HG02973 (cell line): ENCODE measurements at regions not wholly inside any gene's neighbourhood (a gene's known extent, or its start where the extent isn't known, plus 50 kb on each side); places are given as distances from the start of the nearest gene placed in this dataset.
"Not testable (repeated sequence)": the region's sequence is repeated elsewhere in the genome, so short reads cannot be mapped to it uniquely, and the experiment has no call there.

Experiments used
- ATAC-seq: cut with Tn5 transposase; IDR thresholded peaks from one replicate; pipeline ENCODE4 v1.9.1; 2021; ENCODE audit warnings: moderate library complexity; ENCODE audit not compliant: unreplicated experiment

DNA sequence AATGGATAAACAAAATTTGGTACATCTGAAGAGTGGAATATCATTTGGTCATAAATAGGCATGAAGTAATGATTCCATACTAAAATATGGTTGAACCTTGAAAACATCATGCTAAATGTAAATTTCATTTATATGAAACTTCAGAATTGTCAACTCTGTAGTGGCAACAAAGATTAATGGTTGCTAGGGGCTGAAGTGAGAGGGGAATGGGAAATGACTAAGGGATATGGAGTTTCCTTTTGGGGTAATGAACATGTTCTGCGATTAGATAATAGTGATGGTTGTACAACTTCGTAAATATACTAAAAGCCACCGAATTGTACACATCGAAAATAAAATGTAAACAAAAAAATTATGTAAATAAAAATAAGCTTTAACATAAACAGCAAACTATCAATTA is 384.1 kb upstream of the STEAP1 start:
- no peak for ATAC-seq

DNA sequence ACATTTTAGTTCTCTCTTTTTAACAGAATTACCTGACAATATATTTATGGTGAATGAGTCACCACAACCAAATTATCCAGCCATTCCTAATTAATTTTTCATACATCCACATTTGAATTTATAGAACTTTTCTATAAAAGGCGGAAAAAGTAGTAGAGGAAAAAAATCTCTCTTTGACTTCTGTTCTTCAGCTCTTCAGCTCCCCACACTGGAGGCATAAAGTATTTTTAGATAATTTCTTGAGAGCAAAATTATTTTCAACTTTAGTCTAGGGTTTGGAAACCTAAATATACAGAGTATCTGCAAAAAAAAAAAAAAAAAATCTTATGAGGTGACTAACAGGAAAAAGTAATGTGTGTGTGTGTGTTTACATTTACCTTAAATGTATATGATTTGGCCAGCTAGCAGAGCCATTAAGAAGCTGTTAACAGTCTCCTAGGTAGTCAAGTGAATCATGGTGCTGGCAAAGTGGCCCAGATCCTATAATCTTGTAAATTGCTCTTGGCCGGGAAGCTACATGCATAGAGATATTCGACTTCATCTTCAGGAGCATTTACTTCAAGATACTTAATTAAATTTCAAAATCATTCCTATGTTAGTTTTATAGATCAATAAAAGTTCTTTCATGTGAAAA is 383.1 kb upstream of the STEAP1 start:
- no peak for ATAC-seq

DNA sequence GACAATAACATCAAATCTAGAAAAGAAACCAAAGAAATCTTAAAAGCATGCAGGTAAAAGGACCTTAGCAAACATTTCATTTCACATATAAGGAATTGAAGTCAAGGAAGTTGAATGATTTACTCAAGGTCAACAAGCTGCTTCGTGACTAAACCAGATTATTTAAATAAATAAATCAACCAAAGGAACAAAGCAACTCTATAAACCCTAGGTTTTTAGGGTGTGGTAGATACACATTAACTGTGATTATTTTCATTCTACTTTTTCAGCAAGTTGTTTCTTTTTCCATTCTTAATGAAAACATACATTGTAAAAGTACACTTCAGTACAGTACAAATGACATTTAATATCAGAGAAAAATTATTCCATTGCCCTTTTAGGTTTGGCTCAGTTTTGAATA is 382.0 kb upstream of the STEAP1 start:
- no peak for ATAC-seq

DNA sequence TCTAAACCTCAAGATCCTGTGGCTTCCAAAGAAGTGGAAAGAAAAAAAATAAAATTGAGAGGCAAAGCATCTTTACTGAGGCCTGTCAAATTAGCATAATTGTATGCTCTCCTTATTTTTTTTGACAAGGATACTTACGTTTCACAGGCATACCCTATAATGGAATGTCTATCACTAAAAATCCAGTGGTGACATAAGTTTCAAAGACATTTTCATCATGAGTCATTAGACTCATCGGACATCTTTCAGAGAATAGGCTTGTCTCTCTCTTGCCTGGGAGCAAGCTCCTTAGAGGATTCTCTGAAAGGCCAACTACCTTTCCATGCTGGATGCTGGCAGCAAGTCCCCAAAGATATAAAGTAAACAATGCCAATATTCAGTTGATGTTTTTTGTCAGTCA is 380.7 kb upstream of the STEAP1 start:
- no peak for ATAC-seq

DNA sequence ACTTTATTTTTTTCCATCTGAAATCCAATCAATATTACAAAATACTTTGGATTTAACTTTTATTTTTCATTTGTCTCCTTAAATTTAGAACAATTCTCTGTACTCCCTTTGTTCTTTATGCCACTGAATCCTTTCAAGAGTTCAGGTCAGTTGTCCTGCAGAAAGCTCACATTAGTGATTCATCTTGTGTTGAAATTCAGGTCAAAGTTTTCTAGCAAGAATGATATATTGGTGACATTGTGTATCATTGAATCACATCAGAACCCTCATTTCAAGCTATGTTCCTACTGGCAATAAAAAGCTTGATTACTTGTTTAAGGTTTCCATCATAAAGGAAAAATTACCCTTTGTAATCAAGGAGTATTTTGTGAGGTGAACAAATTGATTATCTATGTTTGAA is 378.8 kb upstream of the STEAP1 start:
- ATAC-seq, result no peak

DNA sequence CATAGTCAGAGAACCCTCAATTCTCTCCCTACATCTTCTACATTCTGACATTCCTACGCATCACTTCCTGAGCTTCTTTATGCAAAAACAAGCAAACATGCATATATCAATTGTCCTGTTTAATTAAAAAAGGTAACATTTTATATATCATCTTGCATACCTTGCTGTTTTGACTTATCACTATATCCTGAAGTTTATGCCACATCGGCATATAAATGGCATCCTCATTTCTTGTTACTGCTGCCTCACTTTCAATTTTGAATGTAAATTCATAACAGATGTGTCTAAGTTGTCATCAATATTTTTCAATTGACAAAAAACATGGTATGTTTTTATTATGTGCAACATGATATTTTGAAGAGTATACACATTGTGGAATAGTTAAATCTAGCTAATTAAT is 377.3 kb upstream of the STEAP1 start:
- no peak for ATAC-seq

DNA sequence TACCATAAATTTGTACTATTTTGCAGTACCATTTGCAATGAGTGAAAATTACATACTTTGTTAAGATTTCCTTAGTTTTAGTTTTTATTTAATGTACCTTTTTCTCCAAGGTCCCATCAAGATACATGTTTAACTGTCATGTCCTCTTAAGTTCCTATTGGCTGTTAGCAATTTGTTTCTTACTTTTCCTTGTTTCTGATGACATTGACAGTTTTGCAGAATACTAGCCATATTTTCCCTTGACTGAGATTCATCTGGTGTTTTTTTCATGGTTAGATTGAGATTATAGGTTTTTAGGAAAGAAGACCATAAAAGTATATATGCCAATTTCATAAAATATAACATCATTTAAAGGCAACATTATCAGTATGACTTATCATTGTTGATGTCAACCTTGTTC is 376.8 kb upstream of the STEAP1 start:
- no peak for ATAC-seq

DNA sequence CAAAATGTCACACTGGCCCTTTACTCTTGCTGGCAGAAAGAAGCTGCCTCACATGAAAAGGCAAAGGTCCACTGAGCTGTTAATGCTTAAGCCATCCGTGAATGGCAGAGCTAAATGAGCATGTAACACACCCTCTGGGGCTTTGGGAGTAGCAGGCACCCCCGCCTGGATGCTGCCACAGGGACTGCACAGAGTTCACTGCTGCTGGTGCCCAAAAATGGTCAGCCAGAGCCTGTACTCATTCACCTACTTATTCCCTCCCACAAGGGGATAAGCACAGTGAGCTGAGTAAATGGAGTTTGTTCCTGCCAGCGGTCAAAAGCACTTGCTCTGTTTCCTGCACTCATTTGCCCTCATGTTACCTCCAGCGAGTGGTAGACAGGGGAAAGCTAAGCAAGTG is 374.0 kb upstream of the STEAP1 start:
- ATAC-seq, result no peak

DNA sequence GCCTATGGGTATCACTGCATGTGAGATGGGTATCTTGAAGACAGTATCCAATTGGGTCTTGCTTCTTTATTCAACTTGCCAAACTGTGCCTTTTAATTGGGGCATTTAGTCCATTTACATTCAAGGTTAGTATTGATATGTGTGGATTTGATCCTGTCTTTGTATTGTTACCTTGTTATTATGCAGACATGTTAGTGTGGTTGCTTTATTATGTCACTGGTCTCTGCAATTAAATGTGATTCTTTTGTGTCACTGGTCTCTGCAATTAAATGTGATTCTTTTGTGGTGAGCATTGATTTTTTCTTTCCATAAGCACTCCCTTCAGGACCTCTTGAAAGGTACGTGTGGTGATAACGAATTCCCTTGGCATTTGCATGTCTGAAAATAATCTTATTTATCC is 357.8 kb upstream of the STEAP1 start:
- ATAC-seq, result no peak

DNA sequence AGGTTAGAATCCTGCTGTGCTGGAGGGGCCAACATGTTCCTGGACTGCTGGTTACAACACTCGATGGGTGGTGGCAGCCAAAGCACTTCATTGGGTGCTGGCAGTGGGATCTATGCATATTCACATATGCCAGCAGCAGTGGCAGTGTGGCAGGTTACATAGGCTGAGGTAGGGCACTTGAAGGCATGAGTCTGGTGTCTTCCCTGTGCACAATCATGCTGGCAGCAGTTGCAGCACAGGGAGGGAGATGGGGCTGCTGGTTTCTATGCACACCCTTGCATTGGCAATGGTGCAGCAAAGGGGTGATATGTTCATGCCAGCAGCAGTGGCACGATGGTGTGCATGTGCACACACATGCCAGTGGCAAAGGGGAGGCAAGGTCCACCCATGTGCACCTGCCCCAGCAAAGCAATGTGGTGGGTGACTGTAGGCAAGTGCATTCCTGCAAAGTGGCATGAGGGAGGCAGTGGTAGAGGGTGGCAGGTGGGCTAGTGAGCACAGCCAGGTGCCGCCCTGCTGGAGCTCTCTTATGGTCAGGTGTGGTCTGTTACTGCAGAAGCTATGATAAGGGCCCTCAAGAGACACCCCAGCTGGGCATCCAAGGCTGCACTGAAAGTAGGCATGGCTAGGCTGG is 356.2 kb upstream of the STEAP1 start:
- no peak for ATAC-seq

DNA sequence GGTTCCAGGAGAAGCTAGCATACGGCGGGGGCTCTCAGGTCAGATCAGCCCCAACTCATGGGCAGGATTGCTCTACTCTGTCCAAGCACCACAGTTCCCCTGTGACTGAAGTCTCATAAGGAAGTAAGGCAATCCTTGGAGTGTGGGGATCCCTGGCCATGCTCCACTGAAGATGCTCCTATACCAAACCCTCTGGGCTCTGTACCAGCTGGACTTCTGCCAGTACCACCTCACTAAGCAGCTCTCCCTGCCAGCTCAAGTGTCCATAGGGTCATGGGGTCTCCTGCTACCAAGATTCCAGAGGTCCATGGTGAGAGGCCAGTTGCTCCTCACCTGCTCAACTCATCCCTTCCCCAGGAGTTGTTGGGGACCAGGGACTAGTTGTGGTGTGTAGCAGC is 355.7 kb upstream of the STEAP1 start:
- no peak for ATAC-seq

DNA sequence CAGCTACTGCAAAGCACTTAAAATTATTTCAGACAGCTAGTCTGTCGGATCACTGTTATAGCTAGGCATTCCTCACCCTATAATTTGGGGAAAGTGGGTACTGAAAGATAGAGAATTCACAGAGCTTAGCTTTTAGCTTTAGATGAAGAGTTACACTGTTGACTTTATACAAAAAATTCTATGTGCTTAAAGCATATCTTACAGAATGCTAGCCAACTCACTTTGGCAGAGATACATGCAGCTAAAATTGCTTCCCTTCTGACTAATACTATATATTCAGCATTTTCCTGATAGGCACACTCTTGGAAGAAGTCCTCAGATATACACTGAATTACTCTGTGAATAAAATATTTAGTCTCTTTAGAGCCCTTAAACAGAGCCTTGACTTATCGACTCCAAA is 353.5 kb upstream of the STEAP1 start:
- no peak for ATAC-seq

DNA sequence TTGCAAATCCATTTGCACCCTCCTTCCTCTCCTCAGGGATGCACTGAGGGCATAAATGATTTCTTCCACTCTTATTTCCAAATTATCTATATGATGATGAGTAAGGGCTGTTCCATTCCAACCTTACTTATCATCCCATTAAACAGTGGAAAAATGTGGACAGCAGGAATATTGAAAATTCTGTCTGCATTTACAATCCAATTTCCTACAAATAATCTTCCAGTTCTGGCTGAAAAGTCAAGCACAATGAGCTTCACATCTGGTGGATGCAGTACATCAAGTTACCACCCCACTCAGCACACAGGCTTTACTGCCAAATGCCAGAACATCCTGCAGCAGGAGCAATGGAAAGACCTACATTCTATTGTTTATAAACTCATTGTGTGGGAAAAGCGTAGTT is 345.0 kb upstream of the STEAP1 start:
- ATAC-seq, result no peak

DNA sequence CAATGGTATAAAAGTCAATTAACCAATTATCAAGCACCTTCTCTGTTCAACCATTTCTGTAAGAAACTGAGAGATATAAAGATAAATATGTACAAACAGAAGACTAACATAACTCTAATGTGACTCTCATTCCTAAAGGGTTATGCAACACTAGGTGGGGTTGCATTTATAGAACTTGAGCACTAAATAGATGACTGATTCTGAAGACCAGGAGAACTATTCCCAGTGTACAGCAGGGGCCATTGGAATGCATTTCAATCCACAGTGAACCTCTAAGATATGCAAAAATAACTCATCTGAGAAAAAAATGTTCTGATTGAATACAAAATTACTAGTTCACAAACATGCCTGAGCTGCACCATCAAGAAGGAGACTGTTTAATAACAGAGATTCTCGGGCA is 341.2 kb upstream of the STEAP1 start:
- ATAC-seq, result no peak

DNA sequence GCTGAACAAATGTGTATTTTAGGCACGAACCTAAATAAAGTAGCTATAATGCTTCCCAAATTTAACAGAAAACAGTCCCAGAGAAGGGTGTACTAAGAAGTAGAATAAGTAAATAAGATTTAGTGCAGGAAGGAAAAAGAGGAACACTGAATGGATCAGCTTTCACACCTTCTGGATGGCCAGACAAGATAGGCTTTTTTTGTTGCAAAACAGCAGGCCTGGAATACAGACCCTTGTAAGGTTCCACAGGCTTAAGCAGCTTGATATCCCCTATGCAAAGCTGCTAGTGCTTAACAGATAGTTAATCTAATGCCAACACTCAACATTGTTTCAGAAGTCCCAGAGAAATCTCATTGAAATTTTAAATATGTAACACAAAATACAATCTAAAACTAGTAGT is 328.1 kb upstream of the STEAP1 start:
- no peak for ATAC-seq

DNA sequence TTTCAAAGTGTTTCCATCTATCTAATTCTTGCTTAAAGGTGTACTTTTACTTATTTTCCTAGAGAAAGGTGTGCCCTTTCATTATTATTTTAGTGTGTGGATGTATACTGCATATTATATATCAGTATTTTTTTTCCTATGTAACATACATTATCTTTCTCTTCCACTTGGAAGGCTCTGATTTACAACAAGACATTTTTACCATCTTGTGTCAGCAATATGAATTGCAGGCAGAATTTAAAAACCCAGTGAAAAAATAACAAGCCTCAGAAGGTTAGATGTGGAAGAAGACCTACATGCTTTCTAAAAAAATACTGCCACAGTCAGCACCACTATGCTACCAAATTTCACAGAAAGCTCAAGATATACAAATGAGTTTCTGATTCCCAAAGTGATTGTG is 327.7 kb upstream of the STEAP1 start:
- ATAC-seq, result no peak

DNA sequence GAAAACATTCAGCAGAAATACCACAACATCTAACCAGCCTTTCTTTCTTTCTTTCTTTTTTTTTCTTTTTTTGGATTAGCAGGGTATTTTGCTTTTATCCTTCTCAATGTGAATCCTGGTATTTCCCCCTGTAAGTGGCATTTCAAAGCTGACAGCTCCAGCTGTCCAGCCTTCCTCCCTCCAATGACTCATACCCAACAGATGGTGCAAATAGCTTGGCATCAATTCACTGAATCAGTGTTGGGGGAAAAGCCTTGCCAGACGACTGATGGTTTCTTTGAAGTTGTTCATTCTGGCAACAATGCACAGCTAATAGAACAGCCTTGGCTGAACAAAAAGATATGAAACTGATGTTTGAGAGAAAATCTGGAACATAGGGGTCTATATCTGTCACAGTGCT is 316.8 kb upstream of the STEAP1 start:
- no peak for ATAC-seq

DNA sequence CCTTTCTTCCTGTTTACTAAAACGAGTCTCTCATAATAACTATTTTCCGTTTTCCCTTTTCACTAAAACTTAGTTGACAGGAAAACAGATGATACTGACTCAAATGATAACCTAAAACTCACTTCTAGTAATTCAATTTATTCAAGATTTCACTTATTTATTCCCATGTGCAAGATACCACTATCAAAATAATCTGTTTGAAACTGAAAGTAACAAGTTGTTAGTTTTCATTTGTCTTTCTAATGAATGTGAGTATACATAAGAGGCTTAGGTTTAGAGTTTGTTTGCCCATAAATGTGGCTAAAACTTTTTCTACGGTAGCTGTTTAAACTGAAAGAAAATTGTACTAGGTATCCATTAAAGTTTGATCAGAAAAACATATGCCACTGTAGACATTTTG is 314.9 kb upstream of the STEAP1 start:
- ATAC-seq, result no peak

DNA sequence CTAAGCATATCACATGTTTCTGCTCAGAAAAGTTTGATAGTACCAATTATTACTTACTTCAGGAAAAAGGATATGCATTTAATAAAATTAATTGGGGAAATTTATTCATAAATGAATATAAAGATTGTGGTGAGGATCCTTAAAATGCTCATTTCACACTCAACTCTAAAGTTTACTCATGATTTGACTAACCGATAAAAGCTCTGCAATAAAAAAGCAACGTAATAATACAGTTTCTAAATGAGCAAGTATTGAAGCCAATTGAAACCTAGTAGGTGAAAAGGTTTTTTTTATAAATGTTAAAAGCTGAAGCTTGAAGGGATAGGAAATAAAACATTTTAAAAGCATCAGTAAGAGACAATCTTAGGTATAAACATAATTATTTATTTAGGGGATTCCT is 308.3 kb upstream of the STEAP1 start:
- ATAC-seq, result no peak

DNA sequence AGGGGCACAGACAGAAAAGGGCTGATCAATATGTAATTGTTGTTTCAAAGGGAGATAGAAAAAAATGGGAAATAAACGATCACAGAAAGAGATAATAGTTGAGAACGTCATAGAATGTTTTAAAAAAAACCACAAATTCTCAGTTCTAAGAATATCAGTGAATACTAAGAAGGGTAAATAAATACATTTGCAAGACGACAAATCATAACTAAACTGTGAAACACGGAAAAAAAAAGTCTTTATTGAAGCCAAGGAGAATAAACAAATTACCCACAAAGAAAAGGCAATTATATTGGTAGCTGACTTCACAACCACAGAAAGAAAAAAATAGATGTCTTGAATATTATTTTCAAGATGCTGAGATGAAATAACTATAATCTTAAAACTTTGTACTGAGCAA is 305.2 kb upstream of the STEAP1 start:
- ATAC-seq, result no peak

DNA sequence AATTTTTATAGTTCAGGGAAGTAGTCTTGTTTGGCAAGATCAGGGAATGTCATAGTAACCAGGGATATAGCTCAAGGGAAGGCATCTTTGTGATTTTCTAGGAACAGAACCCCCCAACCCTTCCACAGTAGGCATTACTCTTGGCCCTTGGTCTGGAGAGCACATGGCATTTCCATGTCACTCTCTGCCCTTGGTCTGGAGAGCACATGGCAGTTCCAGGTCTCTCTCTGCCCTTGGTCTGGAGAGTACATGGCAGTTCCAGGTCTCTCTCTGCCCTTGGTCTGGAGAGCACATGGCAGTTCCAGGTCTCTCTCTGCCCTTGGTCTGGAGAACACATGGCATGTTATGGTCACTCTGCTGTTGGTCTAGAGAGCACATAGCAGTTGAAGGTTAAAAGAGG is 297.2 kb upstream of the STEAP1 start:
- not testable (repeated sequence) for ATAC-seq

DNA sequence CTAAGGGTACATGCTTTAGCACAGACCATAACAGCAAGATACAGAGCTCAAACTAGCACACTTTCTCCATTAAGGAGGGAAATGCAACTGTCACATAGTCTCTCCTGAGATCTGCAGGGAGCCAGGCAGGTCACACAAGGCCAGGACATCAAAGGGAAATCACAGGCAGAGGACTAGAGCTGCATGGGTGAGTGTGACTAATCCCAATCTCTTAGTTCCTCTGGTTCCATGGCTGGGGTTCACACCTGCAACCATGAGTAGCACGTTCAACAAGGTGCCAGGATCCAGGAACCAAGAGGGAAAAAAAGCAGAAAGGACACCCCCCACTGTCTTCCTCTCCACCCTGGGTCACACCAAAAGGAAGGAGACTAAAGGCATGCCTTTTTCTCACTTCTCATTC is 296.5 kb upstream of the STEAP1 start:
- ATAC-seq, result no peak

DNA sequence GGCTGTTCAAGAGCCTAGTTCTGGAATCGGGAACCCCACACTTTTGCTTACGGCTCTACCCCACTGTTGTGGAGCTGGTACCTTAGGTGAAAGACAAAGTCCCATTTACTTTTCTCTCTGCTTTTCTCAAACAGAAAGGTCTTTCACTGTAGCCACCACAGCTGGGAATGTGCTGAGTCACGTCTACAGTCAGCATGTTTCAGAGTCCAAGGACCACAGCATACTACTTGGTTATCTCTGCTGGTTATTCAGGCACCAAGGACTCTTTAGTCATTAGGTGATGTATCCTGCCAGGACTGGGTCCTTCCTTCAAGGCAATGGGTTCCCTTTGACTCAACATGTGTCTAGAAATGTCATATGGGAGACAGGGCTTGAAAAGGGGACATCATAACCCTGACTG is 266.8 kb upstream of the STEAP1 start:
- ATAC-seq, result no peak
